K562 (cell line): ENCODE measurements at regions not wholly inside any gene's neighbourhood (a gene's known extent, or its start where the extent isn't known, plus 50 kb on each side); places are given as distances from the start of the nearest gene placed in this dataset.

ENCODE experiments used
- ASH1L ChIP-seq: fragments of 450-650 bp; IDR thresholded peaks from 2 replicates; pipeline ENCODE4 v1.6.1; 2018; ENCODE audit warnings: borderline replicate concordance, mild to moderate bottlenecking, low read depth; ENCODE audit not compliant: partially characterized antibody
- BDP1 ChIP-seq: IDR thresholded peaks from 3 replicates; pipeline ENCODE4 v1.6.1; 2011; ENCODE audit not compliant: insufficient read length, insufficient read depth
- GABPB1 ChIP-seq: sonication (generic); formaldehyde crosslinking; IDR thresholded peaks from 2 replicates; pipeline ENCODE4 v1.8.0; 2022; ENCODE audit warnings: mild to moderate bottlenecking, missing genetic modification reagents
- JUND ChIP-seq, 2 experiments: IDR thresholded peaks; 2 replicates in 1 of 2; 3 replicates in 1 of 2; pipeline ENCODE4 v1.6.1; 2011; ENCODE audit warnings: borderline replicate concordance in 2 of 2, low read depth in 2 of 2, low read length in 2 of 2, improper control_type of control experiment in 1 of 2, missing biosample characterization in 1 of 2, missing genetic modification characterization in 1 of 2, missing genetic modification reagents in 1 of 2
- MAX ChIP-seq: sonication (generic); formaldehyde crosslinking; IDR thresholded peaks from 2 replicates; pipeline ENCODE4 v1.9.0; 2022; ENCODE audit warnings: mild to moderate bottlenecking, missing genetic modification reagents

GRCh38 chr3:137297770-137298169, 340.0 kb downstream of the IL20RB start:
- no peak for TF ChIP-seq GABPB1 (CRISPR knock-in tag)
- no peak for TF ChIP-seq MAX (CRISPR knock-in tag)
- no peak for TF ChIP-seq BDP1
- no peak for TF ChIP-seq JUND (IDR thresholded peaks at IDR 0.05; ENCODE audit: borderline replicate concordance, low read depth, low read length)
- no peak for TF ChIP-seq JUND (tag; IDR thresholded peaks at IDR 0.05; ENCODE audit: borderline replicate concordance, low read depth, low read length)
- TF ChIP-seq ASH1L: no peak
